SIG-M5 treated with dmso at 0.1 percent for 504 hours (cell line): ENCODE measurements at regions not wholly inside any gene's neighbourhood (a gene's known extent, or its start where the extent isn't known, plus 50 kb on each side); places are given as distances from the start of the nearest gene placed in this dataset.
A peak's percentile ranks its signal among the peaks of the same experiment; 100 is the strongest.

Experiments used
- DNase-seq: peaks from one replicate; lab custom pipeline; 2025; ENCODE audit not compliant: unreplicated experiment; lab: John Stamatoyannopoulos, UW

DNA sequence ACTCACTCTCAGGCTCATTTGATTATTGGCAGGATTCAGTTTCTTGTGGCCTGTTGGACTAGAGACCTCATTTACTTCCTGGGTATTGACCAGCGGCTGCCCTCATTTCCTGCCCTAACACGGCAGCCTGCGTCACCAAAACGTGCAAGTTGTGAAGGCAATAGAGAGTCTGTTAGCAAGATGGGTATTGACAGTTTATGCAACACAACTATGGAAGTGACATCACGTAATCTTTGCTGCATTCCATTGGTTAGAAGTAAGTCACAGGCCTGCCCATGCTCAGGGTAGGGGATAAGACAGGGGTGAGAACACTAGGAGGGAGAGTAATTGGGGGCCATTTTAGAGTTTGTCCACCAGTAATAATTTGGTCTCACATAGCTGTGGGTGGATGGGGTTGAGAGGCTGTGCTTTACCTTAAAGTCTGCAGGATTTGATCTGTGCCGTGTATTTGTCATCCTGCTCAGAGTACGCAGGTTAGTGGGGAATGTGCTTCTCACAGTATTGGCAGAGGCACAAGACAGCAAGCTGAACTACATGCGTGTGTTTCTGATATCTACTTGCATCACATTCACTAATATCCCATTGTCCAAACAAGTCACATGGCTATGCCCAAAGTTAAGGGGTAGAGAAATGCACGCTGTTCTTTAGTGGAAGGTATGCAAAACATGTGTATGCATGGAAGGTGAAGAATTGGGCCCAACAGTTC lies 83.3 kb downstream of the EDEM1 start:
- no peak for DNase-seq

- peak; percentile 53 for DNase-seq
Measured at GRCh38 chr3:5271372-5271683, 83.8 kb downstream of the EDEM1 start.

- DNase-seq = no peak
Measured at GRCh38 chr3:5272387-5272786, 84.9 kb downstream of the EDEM1 start.

DNA sequence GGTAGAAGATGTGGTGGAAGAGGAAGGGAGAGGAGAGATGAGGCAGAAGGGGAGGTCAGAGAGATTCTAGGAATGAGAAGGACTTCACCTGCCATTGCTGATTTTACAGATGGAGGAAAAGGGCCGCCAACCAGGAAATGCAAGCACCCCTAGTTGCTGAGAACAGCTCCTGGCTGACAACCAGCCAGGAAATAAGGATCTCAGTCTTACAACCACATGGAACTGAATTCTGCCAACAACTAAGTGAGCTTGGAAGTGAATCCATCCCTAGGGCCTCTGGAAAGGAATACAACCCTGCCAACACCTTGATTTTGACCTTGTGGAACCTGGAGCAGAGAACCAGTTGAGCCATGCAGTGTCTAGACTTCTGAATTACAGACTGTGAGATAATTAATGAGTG lies 86.6 kb downstream of the EDEM1 start:
- DNase-seq = no peak

DNA sequence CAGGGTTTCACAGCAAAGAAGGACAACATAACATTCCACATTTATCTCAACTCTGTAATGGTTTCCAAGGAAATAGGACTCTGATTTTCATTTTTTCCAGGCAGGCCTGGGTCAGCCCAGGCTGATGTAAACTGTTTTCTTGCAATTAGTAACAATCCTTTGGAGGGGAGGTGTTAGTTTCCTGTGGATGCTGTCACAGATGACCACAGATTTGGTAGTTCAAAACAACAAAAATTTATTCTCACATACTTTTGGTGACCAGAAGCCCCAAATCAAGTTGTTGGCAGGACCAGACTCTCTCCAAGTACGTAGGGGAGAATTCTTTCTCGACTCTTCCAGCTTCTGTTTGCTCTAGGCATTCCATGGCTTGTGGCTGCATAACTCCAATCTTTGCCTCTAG lies 88.0 kb downstream of the EDEM1 start:
- DNase-seq = no peak

DNA sequence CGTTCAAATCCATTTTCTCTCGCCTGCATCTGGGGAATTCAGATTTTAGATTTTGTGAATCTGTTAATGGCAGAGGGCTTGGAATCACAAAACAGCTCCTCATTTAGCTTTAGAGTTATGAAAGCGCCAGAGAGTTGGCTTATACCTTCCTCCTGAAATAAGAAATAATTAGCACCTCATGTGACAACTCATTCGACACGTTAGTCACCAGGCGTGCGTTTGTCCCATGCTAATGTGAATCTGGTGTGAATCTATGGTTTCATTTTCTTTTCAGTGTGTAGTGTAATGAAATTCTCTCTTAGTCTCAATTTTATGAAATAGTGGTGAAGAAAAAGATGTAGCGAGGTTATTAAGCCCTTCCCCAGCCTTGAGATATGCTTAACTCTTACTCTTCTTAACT lies 89.4 kb downstream of the EDEM1 start:
- no peak for DNase-seq

DNA sequence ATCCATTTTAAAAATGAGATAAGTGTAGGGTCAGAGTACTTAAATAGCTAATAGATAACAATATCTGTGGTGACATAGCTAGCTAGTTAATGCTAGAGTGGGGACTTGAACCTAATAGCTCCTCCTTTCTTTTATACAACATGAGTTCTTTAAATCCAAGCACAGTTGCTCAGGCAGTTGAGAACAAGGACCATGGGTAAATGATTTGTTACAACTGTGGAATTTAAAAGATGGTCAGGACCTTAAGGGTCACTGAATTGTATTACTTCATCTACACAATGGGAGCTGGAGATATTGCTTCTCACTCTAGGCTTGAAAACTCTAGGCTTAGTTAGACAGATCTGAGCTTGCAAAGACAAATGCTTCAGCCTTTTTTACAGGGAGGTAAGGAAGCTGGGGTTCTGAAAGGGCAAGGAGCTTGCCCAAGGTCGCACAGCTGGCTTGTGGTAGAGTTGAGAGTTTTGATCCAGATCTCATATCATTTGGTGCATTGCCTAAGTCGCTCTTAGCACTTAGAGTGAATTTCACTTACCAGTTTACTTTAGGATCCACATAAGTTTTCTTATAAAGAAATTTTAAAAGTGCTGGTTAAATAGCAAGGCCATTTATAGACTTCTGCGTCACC lies 90.2 kb downstream of the EDEM1 start:
- no peak for DNase-seq

GRCh38 chr3:5278666-5279065 lies 91.2 kb downstream of the EDEM1 start:
- DNase-seq = no peak

- DNase-seq = no peak
Measured at GRCh38 chr3:5282703-5283102, 95.2 kb downstream of the EDEM1 start.

GRCh38 chr3:5285439-5285838 lies 97.9 kb downstream of the EDEM1 start:
- no peak for DNase-seq

- DNase-seq = no peak
Measured at GRCh38 chr3:5290915-5291314, 103.4 kb downstream of the EDEM1 start.

DNA sequence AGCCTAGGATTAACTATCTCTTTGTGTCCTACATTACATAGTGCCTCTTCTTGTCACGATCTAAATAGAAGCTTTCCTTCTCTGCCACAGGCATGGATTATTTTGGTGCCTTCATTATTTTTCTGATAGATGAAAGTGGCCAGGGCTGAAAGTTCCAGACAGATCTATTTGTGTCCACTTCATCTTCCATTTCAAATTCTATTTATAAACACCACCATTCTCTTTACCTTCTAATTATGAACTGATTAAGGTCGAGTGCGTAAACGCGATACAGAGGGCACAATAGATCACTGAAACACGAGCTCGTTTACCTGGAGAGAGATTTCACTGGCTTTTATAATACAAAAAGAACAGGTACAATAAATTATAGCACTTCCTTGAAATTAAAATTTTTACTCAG lies 105.0 kb downstream of the EDEM1 start:
- DNase-seq = no peak

DNA sequence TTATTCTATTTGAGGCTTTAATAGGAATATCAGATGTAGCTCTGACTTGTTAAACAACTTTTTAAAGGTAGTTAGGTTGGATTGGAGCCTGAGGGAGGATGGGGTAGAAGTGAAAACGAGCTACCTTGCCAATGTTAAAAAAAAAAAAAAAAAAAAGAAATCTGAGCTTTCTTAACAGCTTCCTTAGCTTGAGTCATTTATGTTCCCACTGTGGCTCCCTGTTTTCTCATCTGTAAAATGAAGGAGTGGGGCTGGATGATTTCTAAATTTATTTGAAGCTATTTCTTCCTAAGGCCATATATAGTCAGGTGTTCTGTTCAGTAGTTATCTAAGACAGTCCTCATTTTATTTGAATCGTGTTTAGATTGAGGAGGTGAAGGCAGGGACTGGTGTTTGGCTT lies 105.7 kb downstream of the EDEM1 start:
- no peak for DNase-seq

DNA sequence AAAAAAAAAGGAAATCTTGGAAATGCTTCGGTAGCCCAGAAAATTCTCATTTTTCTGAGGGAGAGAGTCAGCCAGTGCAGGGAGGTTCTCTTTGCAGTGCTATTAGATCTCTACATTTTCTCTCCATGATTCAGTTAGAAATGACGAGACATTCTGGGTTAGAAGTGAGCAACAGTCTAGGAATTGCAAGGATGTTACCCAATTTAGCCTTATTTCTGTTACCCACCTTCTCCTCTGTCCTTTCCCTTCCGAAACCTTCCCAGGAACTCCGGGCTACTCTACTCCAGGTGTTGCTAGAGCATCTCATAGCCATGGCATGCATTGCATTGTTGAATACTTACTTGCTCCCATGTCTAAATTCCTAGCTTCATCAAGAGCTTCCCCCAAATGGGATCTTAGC lies 106.8 kb downstream of the EDEM1 start:
- DNase-seq = no peak

DNA sequence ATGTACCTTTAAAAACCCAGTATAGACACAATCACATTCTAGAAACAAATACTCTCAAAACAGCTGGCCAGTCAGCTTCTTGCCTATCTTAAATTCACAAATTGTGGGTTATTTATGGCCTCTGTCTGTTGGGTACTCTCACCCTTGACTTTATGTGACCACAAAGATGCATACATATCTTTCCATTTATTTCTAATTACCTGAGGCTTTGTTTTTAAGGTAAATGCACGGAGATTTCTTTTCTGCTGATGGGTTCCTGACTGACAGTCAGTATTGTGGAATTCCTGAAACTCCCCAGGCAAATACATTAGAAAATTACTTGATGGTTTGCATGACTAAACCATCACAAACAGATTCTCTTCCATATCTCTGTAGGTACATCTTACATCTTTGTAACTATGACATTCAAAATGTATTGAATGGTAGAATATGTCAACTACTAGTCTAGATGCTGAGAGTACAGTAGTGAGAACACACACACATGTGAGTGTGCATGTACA lies 107.7 kb downstream of the EDEM1 start:
- DNase-seq = no peak

DNA sequence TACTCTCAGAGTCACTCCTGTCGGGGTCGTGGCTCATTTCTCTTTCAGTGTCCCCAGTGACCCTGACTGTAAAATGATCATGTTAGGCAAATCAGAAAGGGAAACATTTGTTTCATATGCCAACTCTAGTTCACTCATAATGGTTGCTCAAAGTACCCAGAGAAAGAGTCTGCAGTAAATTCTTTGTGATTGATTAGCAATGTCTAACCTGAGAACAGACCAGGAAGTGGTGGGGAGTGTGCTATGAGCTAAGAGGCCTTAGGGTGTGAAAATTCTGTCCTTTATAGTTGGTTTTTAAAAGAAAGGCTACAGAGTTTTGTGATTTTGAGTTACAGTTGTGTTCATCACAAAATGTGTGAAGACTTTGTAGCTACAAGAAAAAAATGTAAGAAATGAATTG lies 108.9 kb downstream of the EDEM1 start:
- no peak for DNase-seq

GRCh38 chr3:5297895-5298294 lies 110.4 kb downstream of the EDEM1 start:
- DNase-seq = no peak

- DNase-seq = peak; percentile 83
Measured at GRCh38 chr3:5298453-5298852, 110.9 kb downstream of the EDEM1 start.

DNA sequence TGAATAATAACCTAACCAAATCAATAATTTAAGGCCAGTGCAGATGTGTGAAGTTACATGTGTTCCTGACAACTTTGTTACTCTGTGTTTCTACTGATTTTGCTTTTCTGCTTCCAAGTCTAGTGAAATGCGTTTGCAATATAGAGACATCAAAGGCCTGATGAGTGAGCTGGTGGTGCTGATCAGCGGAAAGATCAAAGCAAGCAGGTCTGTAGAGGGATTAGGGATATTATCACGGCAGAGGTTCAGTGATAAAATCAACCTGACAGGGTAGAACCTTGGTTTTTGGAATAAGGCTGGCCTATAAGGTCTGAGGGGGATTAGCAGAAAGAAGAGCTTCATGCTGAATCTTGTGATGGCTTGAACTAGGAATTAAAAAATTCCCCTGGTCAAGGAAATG lies 111.7 kb downstream of the EDEM1 start:
- DNase-seq = no peak

DNA sequence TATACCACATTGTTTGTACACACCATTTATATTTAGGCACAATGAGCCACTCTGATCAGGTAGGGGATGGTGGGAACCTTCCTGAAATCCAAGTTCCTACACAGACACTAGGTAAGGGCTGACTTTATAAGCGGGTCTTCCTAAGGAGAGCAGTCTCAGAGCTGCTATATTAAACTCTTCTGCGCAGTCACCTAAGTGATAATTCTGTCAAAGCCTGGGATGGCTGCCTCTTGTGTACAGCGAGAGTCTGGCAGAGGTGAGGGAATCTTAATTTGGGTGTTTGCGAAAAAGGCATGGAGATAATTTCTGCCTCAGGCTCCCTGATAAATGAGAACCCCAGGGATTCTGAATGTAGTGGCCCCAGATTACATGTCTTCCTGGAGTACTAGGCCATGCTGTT lies 113.1 kb downstream of the EDEM1 start:
- DNase-seq = no peak

- DNase-seq = no peak
Measured at GRCh38 chr3:5301651-5302297, 114.3 kb downstream of the EDEM1 start.

GRCh38 chr3:5302661-5303060 lies 115.2 kb downstream of the EDEM1 start:
- no peak for DNase-seq

DNA sequence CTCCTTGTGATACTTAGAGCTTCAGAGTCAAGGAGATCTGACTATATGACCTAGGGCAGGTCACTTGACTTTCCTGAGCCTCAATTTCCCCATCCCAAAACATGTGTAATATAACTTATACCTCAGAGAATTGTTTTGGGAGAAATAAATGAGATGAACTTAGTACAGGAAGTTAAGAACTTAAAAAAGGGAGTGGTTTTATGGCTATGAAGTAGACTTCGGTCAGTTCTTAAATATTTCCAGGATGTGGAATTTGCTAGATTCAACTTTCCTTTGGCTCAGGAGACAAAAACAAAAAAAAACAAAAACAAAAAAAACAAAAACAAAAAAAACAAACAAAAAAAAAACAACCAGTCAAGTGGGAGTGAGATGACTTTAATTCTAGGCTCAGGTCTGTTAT lies 116.7 kb downstream of the EDEM1 start:
- no peak for DNase-seq
